ENCODE measurements at regions not wholly inside any gene's neighbourhood (a gene's known extent, or its start where the extent isn't known, plus 50 kb on each side); places are given as distances from the start of the nearest gene placed in this dataset.
"Not testable (repeated sequence)": the region's sequence is repeated elsewhere in the genome, so short reads cannot be mapped to it uniquely, and the experiment has no call there.

- H3K4me3 ChIP-seq, result no peak overlapping the region
- no peaks in the 10 kb centered on the region for H3K9me3 ChIP-seq (replicated peaks in 1 of 3)
- H3K27ac ChIP-seq, result no peak overlapping the region
- no peaks in the 10 kb centered on the region for H3K4me1 ChIP-seq (replicated peaks in 1 of 2)
- intact Hi-C loops (cut with DNase I), result no loop called here
- H3K36me3 ChIP-seq (replicated peaks in 1 of 2), result no peaks in the 10 kb centered on the region
- WGBS, 4 donors, result 45 to 66% (median 56%) methylated on average over 1 of the region's 1 CpG
- no peak for DNase-seq
- TF ChIP-seq POLR2A (IDR thresholded peaks at IDR 0.05) (no peak), CTCF (IDR thresholded peaks at IDR 0.05) (no peak)
- H3K27me3 ChIP-seq, result no peaks in the 10 kb centered on the region
Measured at GRCh38 chr13:37475966-37476365, 122.6 kb downstream of the POSTN start.

- Histone ChIP-seq H3K4me1 (replicated peaks in 1 of 2) (no peaks in the 10 kb centered on the region), H3K36me3 (replicated peaks in 1 of 2) (no peaks in the 10 kb centered on the region), H3K27ac (no peak overlapping the region), H3K27me3 (no peaks in the 10 kb centered on the region), H3K9me3 (replicated peaks in 1 of 3) (no peaks in the 10 kb centered on the region), H3K4me3 (no peak overlapping the region)
- intact Hi-C loops (cut with DNase I), result no loop called here
- DNase-seq, result no peak
- TF ChIP-seq POLR2A (IDR thresholded peaks at IDR 0.05) (no peak), CTCF (IDR thresholded peaks at IDR 0.05) (no peak)
- WGBS, 4 donors, result 32 to 51% (median 45%) methylated on average over 2 of the region's 2 CpGs
Measured at GRCh38 chr13:37475151-37475550, 123.4 kb downstream of the POSTN start.

DNA sequence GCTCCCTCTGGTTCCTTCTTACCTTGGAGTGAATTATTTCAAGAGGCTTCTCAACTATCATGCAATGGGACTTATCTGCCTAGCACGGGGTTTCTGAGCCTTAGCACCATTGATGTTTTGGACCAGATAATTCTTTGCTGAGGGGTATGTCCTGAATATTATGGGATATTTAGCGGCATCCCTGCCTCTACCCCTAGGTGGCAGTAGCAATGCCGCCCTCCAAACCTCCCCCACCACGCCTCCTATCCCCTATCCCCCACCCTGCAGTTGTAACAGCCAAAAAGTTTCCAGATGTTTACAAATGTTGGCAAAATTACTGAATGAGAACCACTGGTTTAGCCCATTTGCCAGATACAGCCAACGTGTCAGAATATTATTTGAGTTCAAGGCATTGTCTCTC, 125.5 kb downstream of the POSTN start:
- H3K27ac ChIP-seq, result no peak overlapping the region
- H3K27me3 ChIP-seq, result no peaks in the 10 kb centered on the region
- 80 to 90% (median 83%) methylated on average over 5 of the region's 5 CpGs for WGBS, 4 donors
- no peak for TF ChIP-seq CTCF (IDR thresholded peaks at IDR 0.05)
- TF ChIP-seq POLR2A (IDR thresholded peaks at IDR 0.05), result no peak
- H3K4me3 ChIP-seq, result no peak overlapping the region
- H3K36me3 ChIP-seq (replicated peaks in 1 of 2), result no peaks in the 10 kb centered on the region
- no peak for DNase-seq
- no peaks in the 10 kb centered on the region for H3K4me1 ChIP-seq (replicated peaks in 1 of 2)
- intact Hi-C loops (cut with DNase I), result no loop called here
- no peaks in the 10 kb centered on the region for H3K9me3 ChIP-seq (replicated peaks in 1 of 3)

DNA sequence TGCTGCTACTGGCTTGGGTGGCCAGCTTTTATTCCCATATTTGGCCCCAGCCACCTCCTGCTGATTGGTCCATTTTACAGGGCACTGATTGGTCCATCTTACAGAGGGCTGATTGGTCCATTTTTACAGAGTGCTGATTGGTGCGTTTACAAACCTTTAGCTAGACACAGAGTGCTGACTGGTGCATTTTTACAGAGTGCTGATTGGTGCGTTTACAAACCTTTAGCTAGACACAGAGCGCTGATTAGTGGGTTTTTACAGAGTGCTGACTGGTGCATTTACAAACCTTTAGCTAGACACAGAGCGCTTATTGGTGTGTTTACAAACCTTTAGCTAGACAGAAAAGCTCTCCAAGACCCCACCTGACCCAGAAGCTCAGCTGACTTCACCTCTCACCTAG, 126.3 kb downstream of the POSTN start:
- intact Hi-C loops (cut with DNase I), result not testable (repeated sequence)
- 73 to 89% (median 84%) methylated on average over 4 of the region's 4 CpGs for WGBS, 4 donors

DNA sequence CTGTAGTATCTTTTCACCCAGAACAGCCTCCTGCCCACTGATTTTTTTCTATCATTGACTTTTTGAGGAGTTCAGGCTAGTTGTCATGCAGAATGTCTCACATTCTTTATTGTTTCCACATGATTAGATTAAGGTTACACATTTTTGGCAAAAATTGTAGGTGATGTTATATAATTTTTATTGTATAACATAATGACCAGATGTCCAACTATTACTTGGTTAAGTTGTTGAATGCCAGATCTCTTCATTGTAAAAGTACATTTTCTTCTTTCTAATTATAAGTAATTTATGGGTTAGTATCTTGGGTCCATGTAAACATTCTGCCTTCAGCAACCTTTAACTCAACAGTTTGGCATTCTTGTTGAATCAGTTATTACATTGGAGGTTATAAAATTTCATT, 138.4 kb downstream of the POSTN start:
- no peaks in the 10 kb centered on the region for H3K27me3 ChIP-seq
- TF ChIP-seq CTCF (IDR thresholded peaks at IDR 0.05), result no peak
- TF ChIP-seq POLR2A (IDR thresholded peaks at IDR 0.05), result no peak
- H3K4me3 ChIP-seq, result no peak overlapping the region
- intact Hi-C loops (cut with DNase I), result no loop called here
- no peaks in the 10 kb centered on the region for H3K4me1 ChIP-seq (replicated peaks in 1 of 2)
- no peak for DNase-seq
- H3K9me3 ChIP-seq (replicated peaks in 1 of 3), result no peaks in the 10 kb centered on the region
- H3K36me3 ChIP-seq (replicated peaks in 1 of 2), result no peaks in the 10 kb centered on the region
- H3K27ac ChIP-seq, result no peak overlapping the region

More for the DNA sequence above, 126.3 kb downstream of the POSTN start:
- H3K27me3 ChIP-seq; H3K36me3 ChIP-seq (replicated peaks in 1 of 2); DNase-seq; H3K4me3 ChIP-seq; H3K27ac ChIP-seq; H3K4me1 ChIP-seq (replicated peaks in 1 of 2); H3K9me3 ChIP-seq (replicated peaks in 1 of 3): not testable (repeated sequence)
